B cell (primary cell): ENCODE measurements at regions not wholly inside any gene's neighbourhood (a gene's known extent, or its start where the extent isn't known, plus 50 kb on each side); places are given as distances from the start of the nearest gene placed in this dataset.

ENCODE experiments used
- EZH2 ChIP-seq: IDR thresholded peaks from 2 replicates; pipeline ENCODE4 v1.6.1; 2012; ENCODE audit warnings: borderline replicate concordance, low read depth, mild to moderate bottlenecking, moderate library complexity, low read length; ENCODE audit not compliant: insufficient read depth, poor library complexity, severe bottlenecking
- TF ChIP-seq, protein P1 (sequence below): fragments of 200-600 bp; IDR thresholded peaks from one replicate; pipeline ENCODE4 v1.8.0; 2022; ENCODE audit warnings: antibody characterized with exemption, mild to moderate bottlenecking

DNA sequence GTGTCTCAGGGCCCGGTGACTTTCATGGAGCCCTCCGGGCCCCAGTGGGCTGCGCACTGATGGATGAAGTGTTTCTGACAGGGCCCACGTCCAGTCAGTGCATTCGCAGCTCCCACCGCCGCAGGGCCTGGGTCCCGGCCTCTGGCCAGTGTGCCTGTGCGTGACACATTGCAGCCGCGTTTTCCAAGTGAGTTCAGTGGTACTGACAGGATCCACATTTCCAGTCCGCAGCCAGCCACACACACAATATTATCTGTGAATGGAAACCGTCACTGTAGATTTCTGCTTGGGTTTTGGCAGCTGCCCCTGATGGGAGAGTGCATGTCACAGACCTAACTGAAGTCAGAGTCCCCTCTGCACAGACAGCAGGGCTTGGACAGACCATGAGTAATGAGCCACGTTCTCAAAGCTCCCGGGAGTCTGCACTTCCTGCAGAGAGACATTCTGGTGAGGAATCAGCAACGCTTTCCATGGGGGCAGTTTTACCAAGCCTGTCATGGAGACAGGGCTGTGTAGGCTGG is 171.4 kb downstream of the MYLK4 start:
- TF ChIP-seq, protein P1, sequence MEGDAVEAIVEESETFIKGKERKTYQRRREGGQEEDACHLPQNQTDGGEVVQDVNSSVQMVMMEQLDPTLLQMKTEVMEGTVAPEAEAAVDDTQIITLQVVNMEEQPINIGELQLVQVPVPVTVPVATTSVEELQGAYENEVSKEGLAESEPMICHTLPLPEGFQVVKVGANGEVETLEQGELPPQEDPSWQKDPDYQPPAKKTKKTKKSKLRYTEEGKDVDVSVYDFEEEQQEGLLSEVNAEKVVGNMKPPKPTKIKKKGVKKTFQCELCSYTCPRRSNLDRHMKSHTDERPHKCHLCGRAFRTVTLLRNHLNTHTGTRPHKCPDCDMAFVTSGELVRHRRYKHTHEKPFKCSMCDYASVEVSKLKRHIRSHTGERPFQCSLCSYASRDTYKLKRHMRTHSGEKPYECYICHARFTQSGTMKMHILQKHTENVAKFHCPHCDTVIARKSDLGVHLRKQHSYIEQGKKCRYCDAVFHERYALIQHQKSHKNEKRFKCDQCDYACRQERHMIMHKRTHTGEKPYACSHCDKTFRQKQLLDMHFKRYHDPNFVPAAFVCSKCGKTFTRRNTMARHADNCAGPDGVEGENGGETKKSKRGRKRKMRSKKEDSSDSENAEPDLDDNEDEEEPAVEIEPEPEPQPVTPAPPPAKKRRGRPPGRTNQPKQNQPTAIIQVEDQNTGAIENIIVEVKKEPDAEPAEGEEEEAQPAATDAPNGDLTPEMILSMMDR: no peak
- no peak for TF ChIP-seq EZH2
